GM12878 (cell line): ENCODE measurements at regions not wholly inside any gene's neighbourhood (a gene's known extent, or its start where the extent isn't known, plus 50 kb on each side); places are given as distances from the start of the nearest gene placed in this dataset.

Experiments
- ASH2L ChIP-seq: fragments of 300-600, 200-600 bp; sonication (generic); IDR thresholded peaks from 2 replicates; pipeline ENCODE4 v1.6.1; 2017; ENCODE audit warnings: low read depth, mild to moderate bottlenecking, borderline replicate concordance
- POLR2A ChIP-seq: IDR thresholded peaks from 2 replicates; pipeline ENCODE4 v1.6.1; 2011; ENCODE audit warnings: low read depth, mild to moderate bottlenecking, low read length
- TF ChIP-seq, protein P1 (sequence below), 3 experiments: IDR thresholded peaks in 2 of 3; conservative IDR thresholded peaks in 1 of 3; 2 replicates each; pipeline ENCODE4 v1.5.1; 2011; ENCODE audit warnings: low read depth in 3 of 3, low read length in 3 of 3, mild to moderate bottlenecking in 3 of 3, control low read depth in 2 of 3, moderate library complexity in 2 of 3, inconsistent platforms in 1 of 3, mixed read lengths in 1 of 3; ENCODE audit not compliant: control insufficient read depth in 2 of 3, insufficient read depth in 1 of 3; ENCODE audit errors: extremely low read depth in 1 of 3

DNA sequence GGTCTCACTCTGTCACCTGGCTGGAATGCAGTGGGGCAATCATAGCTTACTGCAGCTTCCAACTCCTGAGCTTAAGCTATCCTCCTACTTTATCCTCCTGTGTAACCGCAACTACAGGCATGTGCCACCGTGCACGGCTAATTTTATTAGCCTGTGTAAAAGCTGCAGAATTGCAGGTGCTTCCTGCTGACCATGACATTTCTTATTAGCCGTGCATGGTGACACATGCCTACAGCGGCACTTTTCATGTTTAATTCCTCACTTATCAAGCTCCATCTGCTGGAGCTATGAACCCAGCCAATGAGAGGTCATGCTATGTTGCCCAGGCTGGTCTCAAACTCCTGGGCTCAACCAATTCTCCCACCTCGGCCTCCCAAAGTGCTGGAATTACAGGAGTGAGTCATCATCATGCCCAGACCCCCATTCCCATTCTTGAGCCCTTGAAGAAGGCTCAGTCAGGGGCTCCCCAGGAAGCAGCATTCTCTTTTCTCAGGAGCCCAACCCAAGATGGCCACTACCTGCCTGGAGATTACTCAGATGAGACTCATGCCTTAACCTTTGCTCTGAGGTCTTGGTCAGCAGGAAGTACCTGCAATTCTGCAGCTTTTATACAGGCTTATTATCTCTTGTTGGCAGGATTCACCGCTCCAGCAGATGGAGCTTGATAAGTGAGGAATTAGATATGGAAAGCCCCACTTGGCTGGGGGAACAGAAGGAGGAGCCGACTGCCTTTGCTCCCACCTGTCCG lies 503.2 kb downstream of the MED13L start:
- TF ChIP-seq ASH2L: no peak
- TF ChIP-seq POLR2A: no peak
- TF ChIP-seq, protein P1, sequence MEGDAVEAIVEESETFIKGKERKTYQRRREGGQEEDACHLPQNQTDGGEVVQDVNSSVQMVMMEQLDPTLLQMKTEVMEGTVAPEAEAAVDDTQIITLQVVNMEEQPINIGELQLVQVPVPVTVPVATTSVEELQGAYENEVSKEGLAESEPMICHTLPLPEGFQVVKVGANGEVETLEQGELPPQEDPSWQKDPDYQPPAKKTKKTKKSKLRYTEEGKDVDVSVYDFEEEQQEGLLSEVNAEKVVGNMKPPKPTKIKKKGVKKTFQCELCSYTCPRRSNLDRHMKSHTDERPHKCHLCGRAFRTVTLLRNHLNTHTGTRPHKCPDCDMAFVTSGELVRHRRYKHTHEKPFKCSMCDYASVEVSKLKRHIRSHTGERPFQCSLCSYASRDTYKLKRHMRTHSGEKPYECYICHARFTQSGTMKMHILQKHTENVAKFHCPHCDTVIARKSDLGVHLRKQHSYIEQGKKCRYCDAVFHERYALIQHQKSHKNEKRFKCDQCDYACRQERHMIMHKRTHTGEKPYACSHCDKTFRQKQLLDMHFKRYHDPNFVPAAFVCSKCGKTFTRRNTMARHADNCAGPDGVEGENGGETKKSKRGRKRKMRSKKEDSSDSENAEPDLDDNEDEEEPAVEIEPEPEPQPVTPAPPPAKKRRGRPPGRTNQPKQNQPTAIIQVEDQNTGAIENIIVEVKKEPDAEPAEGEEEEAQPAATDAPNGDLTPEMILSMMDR (IDR thresholded peaks at IDR 0.05 in 2 of 3, conservative IDR thresholded peaks at IDR 0.05 in 1 of 3; ENCODE audit: control insufficient read depth in 2 of 3, extremely low read depth in 1 of 3, insufficient read depth in 1 of 3, low read depth in 3 of 3, low read length in 3 of 3): no peak
